Adrenal gland (tissue), 9 donors: ENCODE measurements at regions not wholly inside any gene's neighbourhood (a gene's known extent, or its start where the extent isn't known, plus 50 kb on each side); places are given as distances from the start of the nearest gene placed in this dataset.

Experiments
- DNase-seq, 7 donors: peaks; one replicate each; pipeline ENCODE4 v3.0.0-alpha.2; 2019 to 2020
- H3K27ac ChIP-seq, 5 donors: fragments of 200-600 bp; sonication (generic) in 4 of 5; 1 replicate in 3 of 5; 2 replicates in 2 of 5; pipeline versions ENCODE4 v1.5.1 to v1.8.0; 2016 to 2020; ENCODE audit warnings: mild to moderate bottlenecking in 1 of 5
- H3K27me3 ChIP-seq: fragments of 200-600 bp; 2 replicates; pipeline ENCODE4 v1.8.0; 2021
- H3K36me3 ChIP-seq, 2 donors: fragments of 200-600 bp; replicated peaks in 1 of 2; 1 replicate in 1 of 2; 2 replicates in 1 of 2; pipeline versions ENCODE4 v1.5.1 to v1.8.0; 2018 to 2022
- H3K4me1 ChIP-seq, 2 donors: fragments of 200-600 bp; replicated peaks in 1 of 2; 1 replicate in 1 of 2; 2 replicates in 1 of 2; pipeline versions ENCODE4 v1.5.1 to v1.8.0; 2018 to 2021
- H3K4me3 ChIP-seq, 4 donors: fragments of 200-600 bp; sonication (generic) in 3 of 4; one replicate each; pipeline ENCODE4 v1.5.1; 2016 to 2018
- H3K9me3 ChIP-seq, 3 donors: fragments of 200-600 bp; sonication (generic) in 1 of 3; replicated peaks in 1 of 3; 1 replicate in 2 of 3; 2 replicates in 1 of 3; pipeline versions ENCODE4 v1.5.1 to v1.8.0; 2016 to 2021
- CTCF ChIP-seq, 6 experiments: fragments of 450-650 bp in 4 of 6; fragments of 200-600 bp in 2 of 6; sonication (generic) in 1 of 6; IDR thresholded peaks; 1 replicate in 5 of 6; 2 replicates in 1 of 6; pipeline versions ENCODE4 v1.5.1 to v1.8.0; 2016 to 2021; ENCODE audit warnings: antibody characterized with exemption in 6 of 6, mild to moderate bottlenecking in 2 of 6, moderate library complexity in 1 of 6
- POLR2A ChIP-seq, 2 donors: fragments of 450-650 bp; IDR thresholded peaks; one replicate each; pipeline ENCODE4 v1.6.1; 2017; ENCODE audit warnings: antibody characterized with exemption in 2 of 2, mild to moderate bottlenecking in 2 of 2, moderate library complexity in 1 of 2
- WGBS, 4 donors: extraction: QIAGEN DNeasy Blood & Tissue Kit in 2 of 4; methylation state at CpG; one replicate each; pipeline versions ENCODE4 v1.1.5 to v1.1.7; 2013 to 2017; 5-methylcytosine and 5-hydroxymethylcytosine counted together
- intact Hi-C, 2 donors: fragments of 100-400 bp; cut with DNase I; formaldehyde crosslinking; loops; one replicate each; pipeline versions ENCODE4 v1.14.1 to v1.15.0; 2022 to 2023
- donor health status: healthy with polysubstance abuse.
- donor health status: Bipolar disorder and iron deficiency.
- donor health status: DM: yes; HTN: yes; CAD: no.
- donor health status: DM: no; HTN: no; CAD: no.
- donor health status: DM: no; HTN: no; CAD: no.

DNA sequence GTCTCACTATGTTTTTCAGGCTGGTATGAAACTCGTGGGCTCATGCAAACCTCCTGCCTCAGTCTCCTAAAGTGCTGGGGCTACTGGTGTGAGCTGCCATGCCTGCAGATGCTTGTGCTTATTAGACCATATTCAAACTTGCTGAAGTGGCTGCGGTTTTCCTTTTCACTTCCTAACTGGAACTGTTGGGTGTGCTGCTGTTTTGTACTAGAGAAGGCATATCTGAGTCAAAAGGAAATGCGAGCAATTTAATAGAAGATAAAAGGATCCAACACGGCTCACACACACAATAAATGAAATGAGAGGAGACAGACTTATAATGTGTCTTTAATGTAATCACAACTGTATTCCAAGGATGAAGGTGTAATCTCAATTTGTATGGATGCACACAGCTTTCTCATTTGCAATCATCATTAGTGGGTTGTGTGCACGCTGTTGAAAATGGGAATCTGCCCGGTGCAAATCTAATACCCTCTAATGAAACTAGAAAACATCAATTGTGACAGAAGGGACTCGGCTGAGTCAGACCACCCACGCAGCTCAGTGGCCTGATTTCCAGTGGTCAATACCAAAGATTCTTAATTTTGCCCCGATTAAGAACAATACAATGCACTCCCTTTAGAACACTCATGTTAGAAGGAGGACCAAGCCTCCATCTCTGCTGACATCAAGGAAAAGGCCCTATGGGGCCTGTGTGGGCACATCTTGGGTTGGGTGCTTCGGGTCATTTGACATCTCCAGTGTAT is 532.7 kb downstream of the TDRD15 start:
- Histone ChIP-seq H3K27ac (no peak overlapping the region), H3K9me3 (no peaks in the 10 kb centered on the region), H3K4me1 (no peaks in the 10 kb centered on the region), H3K36me3 (no peaks in the 10 kb centered on the region), H3K4me3 (no peak overlapping the region), H3K27me3 (no peaks in the 10 kb centered on the region)
- no peak for DNase-seq
- TF ChIP-seq CTCF (IDR thresholded peaks at IDR 0.05) (no peak), POLR2A (IDR thresholded peaks at IDR 0.05) (no peak)
- WGBS, 4 donors: 79 to 88% (median 84%) methylated on average over 10 of the region's 10 CpGs
- intact Hi-C loops: no loop called here

- DNase-seq: no peak
- WGBS, 4 donors: 58 to 69% (median 63%) methylated on average over 2 of the region's 2 CpGs
- Histone ChIP-seq H3K36me3 (no peaks in the 10 kb centered on the region), H3K4me1 (no peaks in the 10 kb centered on the region), H3K27ac (no peak overlapping the region), H3K9me3 (no peaks in the 10 kb centered on the region), H3K27me3 (no peaks in the 10 kb centered on the region), H3K4me3 (no peak overlapping the region)
- intact Hi-C loops: no loop called here
- TF ChIP-seq POLR2A (IDR thresholded peaks at IDR 0.05): no peak
- no peak for TF ChIP-seq CTCF (IDR thresholded peaks at IDR 0.05)
Observed at GRCh38 chr2:21657445-21657844, 533.7 kb downstream of the TDRD15 start.

GRCh38 chr2:21658269-21658668 is 534.5 kb downstream of the TDRD15 start:
- Histone ChIP-seq H3K4me3 (no peak overlapping the region), H3K27me3 (no peaks in the 10 kb centered on the region), H3K9me3 (no peaks in the 10 kb centered on the region), H3K36me3 (no peaks in the 10 kb centered on the region), H3K27ac (no peak overlapping the region), H3K4me1 (no peaks in the 10 kb centered on the region)
- WGBS, 4 donors: 50 to 100% (median 85%) methylated on average over 1 of the region's 1 CpG
- TF ChIP-seq CTCF (IDR thresholded peaks at IDR 0.05) (no peak), POLR2A (IDR thresholded peaks at IDR 0.05) (no peak)
- DNase-seq: no peak
- intact Hi-C loops: no loop called here

DNA sequence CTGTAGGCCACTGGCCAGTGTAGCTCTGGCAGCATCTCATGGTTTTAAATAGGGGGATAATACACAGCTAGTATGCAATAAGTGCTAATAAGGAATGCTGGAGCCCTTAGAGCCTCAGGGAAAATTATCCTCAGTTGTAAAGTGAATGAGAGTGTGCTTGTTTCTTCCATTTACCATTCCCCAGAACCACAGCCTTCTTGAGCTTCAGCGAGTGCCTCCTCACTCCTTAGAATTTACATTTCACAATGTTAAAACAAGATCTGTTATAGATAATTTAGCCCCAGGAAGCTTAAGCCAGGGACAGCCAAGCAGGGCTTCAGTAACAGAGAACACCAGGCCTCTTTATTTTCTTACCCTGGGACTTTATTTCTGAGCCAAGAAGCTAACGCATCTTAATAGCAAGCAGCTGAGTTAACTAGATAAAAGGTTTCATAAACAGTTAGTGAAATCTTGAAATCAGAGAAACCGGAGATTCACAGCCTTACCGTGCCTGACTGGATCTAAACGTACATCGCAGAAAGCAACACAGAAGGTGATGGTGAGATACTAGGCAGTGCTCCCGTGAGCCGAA is 535.2 kb downstream of the TDRD15 start:
- no peak for DNase-seq
- 73 to 82% (median 78%) methylated on average over 8 of the region's 8 CpGs for WGBS, 4 donors

More for the DNA sequence above, 535.2 kb downstream of the TDRD15 start:
- Histone ChIP-seq H3K27ac (no peak overlapping the region), H3K4me3 (no peak overlapping the region), H3K36me3 (no peaks in the 10 kb centered on the region), H3K27me3 (no peaks in the 10 kb centered on the region), H3K9me3 (no peaks in the 10 kb centered on the region), H3K4me1 (no peaks in the 10 kb centered on the region)
- intact Hi-C loops: no loop called here
- no peak for TF ChIP-seq CTCF (IDR thresholded peaks at IDR 0.05)
- TF ChIP-seq POLR2A (IDR thresholded peaks at IDR 0.05): no peak
